ENCODE measurements at regions not wholly inside any gene's neighbourhood (a gene's known extent, or its start where the extent isn't known, plus 50 kb on each side); places are given as distances from the start of the nearest gene placed in this dataset.

DNA sequence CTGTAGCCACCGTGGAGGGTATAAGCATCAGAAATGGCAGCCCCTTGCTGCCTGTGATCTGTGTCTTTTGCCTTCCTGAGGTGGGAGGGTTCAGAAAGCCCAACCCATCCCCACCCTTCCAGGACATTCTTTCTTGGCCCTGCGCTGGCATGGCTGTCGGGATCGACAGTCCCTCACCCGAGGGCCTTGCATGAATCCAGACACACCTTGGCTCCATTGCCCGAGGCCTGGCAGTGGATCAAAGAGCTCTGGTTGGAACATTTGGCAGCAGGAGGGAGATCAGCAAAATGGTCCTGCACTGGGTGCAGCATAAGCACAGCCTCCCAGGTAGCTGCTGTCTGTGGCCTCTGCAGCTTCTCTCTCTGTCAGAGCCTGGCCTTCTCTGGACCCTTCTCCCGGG lies 246.6 kb upstream of the MAF start:
- ATAC-seq (no peak), DNase-seq (no peak)
- TF ChIP-seq, protein P1, sequence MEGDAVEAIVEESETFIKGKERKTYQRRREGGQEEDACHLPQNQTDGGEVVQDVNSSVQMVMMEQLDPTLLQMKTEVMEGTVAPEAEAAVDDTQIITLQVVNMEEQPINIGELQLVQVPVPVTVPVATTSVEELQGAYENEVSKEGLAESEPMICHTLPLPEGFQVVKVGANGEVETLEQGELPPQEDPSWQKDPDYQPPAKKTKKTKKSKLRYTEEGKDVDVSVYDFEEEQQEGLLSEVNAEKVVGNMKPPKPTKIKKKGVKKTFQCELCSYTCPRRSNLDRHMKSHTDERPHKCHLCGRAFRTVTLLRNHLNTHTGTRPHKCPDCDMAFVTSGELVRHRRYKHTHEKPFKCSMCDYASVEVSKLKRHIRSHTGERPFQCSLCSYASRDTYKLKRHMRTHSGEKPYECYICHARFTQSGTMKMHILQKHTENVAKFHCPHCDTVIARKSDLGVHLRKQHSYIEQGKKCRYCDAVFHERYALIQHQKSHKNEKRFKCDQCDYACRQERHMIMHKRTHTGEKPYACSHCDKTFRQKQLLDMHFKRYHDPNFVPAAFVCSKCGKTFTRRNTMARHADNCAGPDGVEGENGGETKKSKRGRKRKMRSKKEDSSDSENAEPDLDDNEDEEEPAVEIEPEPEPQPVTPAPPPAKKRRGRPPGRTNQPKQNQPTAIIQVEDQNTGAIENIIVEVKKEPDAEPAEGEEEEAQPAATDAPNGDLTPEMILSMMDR (IDR thresholded peaks at IDR 0.05), result no peak
- TF ChIP-seq POLR2A (IDR thresholded peaks at IDR 0.05), result no peak
- H3K4me1 ChIP-seq, result no peaks in the 10 kb centered on the region
- WGBS, 2 donors, result 77% methylated on average over 7 of the region's 7 CpGs
- no peaks in the 10 kb centered on the region for H3K36me3 ChIP-seq (replicated peaks in 1 of 2; ENCODE audit: insufficient read depth in 1 of 2, low read depth in 2 of 2)
- no peaks in the 10 kb centered on the region for H3K9me3 ChIP-seq
- H3K4me3 ChIP-seq, result no peak overlapping the region
- no peaks in the 10 kb centered on the region for H3K27me3 ChIP-seq
- intact Hi-C loops (cut with DNase I), result no loop called here
- no peak overlapping the region for H3K27ac ChIP-seq

DNA sequence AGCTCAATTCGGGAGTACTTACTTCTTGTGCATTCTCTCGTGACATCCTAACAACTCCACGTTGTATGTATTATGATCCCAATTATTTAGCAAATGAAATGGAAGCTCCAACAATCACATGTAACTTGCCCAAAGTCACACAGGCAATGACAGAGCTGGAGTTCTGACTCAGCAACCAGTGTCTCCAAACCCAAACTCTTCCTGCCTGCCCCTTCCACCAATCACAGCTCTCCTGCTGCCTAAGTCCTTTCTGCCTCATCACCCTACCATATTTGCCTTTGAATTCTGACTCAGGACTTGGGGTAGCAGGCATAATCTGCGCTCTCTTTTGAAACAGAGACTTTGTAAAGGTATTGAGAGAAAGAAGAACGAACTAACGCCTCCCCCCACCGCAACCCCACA lies 245.2 kb upstream of the MAF start:
- ATAC-seq (no peak), DNase-seq (no peak)
- intact Hi-C loops (cut with DNase I), result no loop called here
- Histone ChIP-seq H3K9me3 (no peaks in the 10 kb centered on the region), H3K27ac (no peak overlapping the region), H3K27me3 (no peaks in the 10 kb centered on the region), H3K4me3 (no peak overlapping the region), H3K36me3 (replicated peaks in 1 of 2; ENCODE audit: insufficient read depth in 1 of 2, low read depth in 2 of 2) (no peaks in the 10 kb centered on the region), H3K4me1 (no peaks in the 10 kb centered on the region)
- no peak for TF ChIP-seq POLR2A (IDR thresholded peaks at IDR 0.05)
- TF ChIP-seq, protein P1 (IDR thresholded peaks at IDR 0.05), result no peak
- 84 to 88% methylated on average over 7 of the region's 7 CpGs for WGBS, 2 donors

DNA sequence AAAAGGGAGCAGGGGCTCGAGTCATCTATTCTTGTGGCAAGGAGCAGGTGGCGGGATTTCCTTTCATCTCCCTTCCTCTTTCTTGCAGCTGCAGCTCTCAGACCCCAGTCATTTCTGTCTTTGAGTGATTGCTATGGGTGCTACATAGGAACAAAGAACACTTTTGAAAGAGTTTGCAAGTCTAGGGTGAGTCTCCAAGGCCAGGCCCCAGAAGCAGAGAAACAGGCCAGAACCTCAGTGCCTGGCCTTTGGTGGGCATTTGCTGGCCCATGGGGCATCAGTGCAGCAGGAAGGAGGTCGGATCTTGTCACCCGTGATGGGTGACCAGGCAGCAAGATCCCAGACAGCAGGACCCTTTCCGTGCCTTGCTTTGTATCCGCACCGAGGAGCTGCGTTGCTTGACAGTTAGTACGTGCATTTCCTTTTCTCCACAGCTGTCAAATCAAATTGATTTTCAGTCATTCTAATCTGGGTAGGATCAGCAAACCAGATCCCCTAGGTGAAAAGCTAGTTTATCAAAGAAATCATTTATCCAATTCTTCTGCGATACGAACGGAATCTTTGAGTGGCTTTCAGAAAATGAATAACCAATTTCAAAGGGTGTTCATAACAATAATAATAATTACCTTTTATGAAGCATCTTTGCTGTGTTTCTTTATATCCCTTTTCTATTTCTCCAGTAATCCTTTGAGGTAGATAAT lies 244.6 kb upstream of the MAF start:
- Histone ChIP-seq H3K9me3 (no peaks in the 10 kb centered on the region), H3K36me3 (replicated peaks in 1 of 2; ENCODE audit: insufficient read depth in 1 of 2, low read depth in 2 of 2) (no peaks in the 10 kb centered on the region), H3K4me1 (no peaks in the 10 kb centered on the region), H3K4me3 (no peak overlapping the region), H3K27me3 (no peaks in the 10 kb centered on the region), H3K27ac (no peak overlapping the region)
- DNase-seq, result no peak
- TF ChIP-seq, protein P1 (IDR thresholded peaks at IDR 0.05), result no peak
- no peak for TF ChIP-seq POLR2A (IDR thresholded peaks at IDR 0.05)
- 40 to 57% methylated on average over 11 to 12 of the region's 12 CpGs for WGBS, 2 donors
- intact Hi-C loops (cut with DNase I), result no loop called here
- no peak for ATAC-seq

DNA sequence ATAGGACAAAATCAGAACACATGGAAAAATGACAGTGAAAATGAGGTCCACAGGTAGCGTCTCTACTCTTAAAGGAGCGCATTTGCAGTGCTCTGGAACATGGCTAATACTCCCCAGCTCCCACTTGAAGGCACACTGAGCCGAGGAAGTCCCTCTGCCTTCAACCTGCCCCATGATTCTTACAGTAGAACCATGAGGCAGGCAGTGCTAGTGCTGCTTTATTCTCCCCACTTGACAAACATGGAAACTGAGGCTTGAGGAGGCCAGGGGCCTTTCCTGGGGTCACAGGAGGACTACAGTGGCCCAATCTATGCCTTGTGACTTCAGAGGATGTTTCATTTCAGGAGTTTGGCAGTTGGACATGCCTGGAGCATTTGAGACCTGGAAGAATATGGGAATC lies 244.1 kb upstream of the MAF start:
- H3K9me3 ChIP-seq, result no peaks in the 10 kb centered on the region
- DNase-seq, result no peak
- TF ChIP-seq, protein P1 (IDR thresholded peaks at IDR 0.05), result no peak
- TF ChIP-seq POLR2A (IDR thresholded peaks at IDR 0.05), result no peak
- no peak overlapping the region for H3K27ac ChIP-seq
- H3K27me3 ChIP-seq, result no peaks in the 10 kb centered on the region
- ATAC-seq, result no peak
- no peaks in the 10 kb centered on the region for H3K4me1 ChIP-seq
- no peak overlapping the region for H3K4me3 ChIP-seq
- H3K36me3 ChIP-seq (replicated peaks in 1 of 2; ENCODE audit: insufficient read depth in 1 of 2, low read depth in 2 of 2), result no peaks in the 10 kb centered on the region
- 74 to 88% methylated on average over 3 of the region's 3 CpGs for WGBS, 2 donors
- intact Hi-C loops (cut with DNase I), result no loop called here

DNA sequence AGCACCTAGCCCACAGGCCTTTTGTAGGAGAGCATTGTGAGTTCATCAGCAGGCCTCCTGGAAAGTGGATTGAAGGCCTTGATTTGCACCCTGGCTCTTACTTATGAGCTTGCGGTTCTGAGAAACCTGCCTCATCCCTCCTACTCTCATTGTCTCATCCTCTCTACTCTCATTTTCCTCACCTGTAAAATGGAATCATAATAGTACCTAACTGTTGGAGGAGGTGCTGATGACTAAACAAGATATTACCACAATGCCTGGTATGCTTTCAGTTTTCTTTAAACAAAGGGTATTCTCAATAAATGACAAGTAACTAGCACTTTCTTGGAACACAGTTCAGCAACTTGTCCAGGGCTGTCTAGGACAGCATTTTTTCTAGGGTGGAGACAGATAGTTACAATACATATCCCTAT lies 243.1 kb upstream of the MAF start:
- no peak for ATAC-seq
- H3K36me3 ChIP-seq (replicated peaks in 1 of 2; ENCODE audit: insufficient read depth in 1 of 2, low read depth in 2 of 2), result no peaks in the 10 kb centered on the region
- H3K9me3 ChIP-seq, result no peaks in the 10 kb centered on the region
- no peaks in the 10 kb centered on the region for H3K27me3 ChIP-seq
- no peak overlapping the region for H3K4me3 ChIP-seq
- H3K27ac ChIP-seq, result no peak overlapping the region
- TF ChIP-seq POLR2A (IDR thresholded peaks at IDR 0.05), result no peak
- TF ChIP-seq, protein P1 (IDR thresholded peaks at IDR 0.05), result no peak
- no peaks in the 10 kb centered on the region for H3K4me1 ChIP-seq
- DNase-seq, result no peak
- intact Hi-C loops (cut with DNase I), result no loop called here
- 100% methylated on average over 1 of the region's 1 CpG for WGBS, 2 donors
